ENCODE measurements at regions not wholly inside any gene's neighbourhood (a gene's known extent, or its start where the extent isn't known, plus 50 kb on each side); places are given as distances from the start of the nearest gene placed in this dataset.

GRCh38 chr15:60095711-60096110 lies 91.6 kb downstream of the FOXB1 start:
- DNase-seq: no peak

- DNase-seq: no peak
Measured at GRCh38 chr15:60096157-60096556, 92.0 kb downstream of the FOXB1 start.

DNA sequence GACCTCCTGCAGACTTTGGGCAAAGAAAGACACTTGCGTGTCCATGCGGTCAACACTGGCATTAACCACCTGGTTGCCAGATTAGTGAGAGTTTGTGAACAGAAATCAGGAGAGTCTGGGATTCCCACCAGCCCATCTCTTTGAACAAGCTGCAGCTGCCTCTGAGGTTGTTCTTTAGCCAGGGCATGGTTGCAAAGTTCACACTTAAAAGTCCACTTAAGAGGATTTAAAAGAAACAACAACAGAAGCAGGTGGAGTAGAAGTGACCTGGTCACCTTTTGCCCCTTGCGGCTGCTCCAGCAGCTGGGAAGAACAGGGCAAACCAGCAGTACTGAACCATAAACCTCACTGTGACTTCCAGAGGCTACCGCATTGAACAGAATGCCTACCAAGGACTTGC lies 97.3 kb downstream of the FOXB1 start:
- DNase-seq: no peak

DNA sequence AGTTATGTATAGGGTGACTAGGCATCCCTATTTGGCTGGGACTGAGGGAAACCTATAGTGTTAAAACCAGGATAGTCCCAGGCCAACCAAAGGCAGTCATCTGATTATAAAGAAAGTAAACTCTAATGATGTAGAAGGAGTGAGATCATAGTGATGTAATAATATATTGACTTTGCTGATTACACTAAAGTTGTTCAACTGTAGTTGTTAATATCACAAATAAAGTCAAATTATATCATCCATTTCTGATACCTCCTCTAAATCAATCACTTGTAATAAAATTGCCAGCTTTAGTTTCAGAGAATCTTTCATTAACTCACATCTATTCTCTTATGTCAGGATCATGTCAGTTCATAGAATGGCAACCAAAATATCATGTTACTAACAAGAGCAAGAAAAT lies 98.6 kb downstream of the FOXB1 start:
- DNase-seq: no peak

DNA sequence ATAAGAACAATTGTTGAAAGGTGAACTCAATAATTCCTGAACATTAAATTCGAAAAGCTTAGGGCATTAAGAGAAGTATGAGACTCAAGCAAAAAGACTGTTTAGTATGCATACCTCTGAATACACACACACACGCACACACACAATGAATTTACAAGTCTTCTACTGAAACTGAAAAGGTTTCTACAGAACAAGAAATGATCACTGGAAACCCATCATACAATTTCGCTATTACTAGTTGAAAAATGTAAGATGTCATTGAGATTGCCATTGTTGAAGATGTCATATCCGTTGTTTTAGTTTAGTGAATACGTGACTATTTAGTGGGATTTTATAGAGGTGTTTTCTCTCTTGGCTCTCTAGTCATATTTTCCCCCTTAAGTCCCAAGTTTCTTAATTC lies 106.8 kb downstream of the FOXB1 start:
- no peak for DNase-seq

DNA sequence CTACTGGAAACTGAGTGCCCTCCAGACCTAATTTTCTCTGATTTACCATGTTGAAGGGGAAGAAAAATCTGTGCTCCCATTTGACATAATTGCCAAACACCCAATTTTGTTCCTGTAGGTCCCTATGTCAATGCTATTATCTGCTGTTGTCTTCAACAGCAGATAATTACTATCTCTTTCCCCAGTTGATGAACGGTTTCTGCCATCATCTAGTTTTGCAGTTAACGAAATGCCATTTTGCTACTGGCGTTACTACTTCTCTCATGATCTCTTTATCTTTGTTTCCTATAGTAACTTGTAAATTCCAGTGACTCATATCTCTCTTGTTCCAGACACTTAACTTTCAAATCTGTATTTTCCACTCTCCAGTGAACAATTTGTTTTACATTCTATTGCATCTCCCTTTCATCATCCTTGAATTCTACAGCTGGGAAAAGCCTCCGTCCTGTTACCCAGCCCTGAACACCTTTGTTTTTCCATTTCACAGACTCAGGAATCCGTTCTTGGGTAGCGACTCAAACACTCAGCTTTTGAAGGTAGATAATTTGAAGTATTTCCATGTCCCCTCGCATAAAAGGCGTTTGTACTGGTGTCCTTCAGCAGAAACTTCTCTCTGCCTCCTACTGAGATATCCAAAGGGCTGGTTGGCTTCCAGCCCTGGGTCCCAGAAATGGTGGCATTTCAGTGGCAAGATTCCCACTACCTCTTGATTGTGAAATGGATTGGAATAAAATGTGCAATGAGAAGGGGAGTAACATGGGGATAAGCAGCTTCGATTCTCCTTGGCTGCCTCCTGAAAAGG lies 111.7 kb downstream of the FOXB1 start:
- no peak for DNase-seq

GRCh38 chr15:60116456-60117089 lies 112.5 kb downstream of the FOXB1 start:
- no peak for DNase-seq

DNA sequence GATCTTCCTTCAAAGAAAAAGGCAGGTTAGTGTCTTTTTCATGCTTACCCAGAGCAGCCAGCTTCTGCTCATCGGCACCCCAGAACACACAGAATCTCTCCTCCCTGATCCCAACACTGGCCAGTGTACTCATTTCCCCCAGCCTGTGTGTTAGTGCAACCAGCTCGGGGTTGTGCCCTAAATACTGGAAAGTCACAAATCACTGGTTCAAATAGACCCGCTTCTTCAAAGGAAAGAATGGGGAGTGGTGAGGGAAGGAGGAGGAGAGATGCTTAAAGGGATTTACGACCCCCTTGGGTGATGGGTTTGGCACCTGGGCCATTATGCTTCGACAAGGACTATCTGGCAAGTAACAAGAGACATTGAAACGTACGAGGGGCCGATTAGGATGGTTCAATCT lies 114.0 kb downstream of the FOXB1 start:
- no peak for DNase-seq

- DNase-seq: no peak
Measured at GRCh38 chr15:60118626-60119025, 114.5 kb downstream of the FOXB1 start.

DNA sequence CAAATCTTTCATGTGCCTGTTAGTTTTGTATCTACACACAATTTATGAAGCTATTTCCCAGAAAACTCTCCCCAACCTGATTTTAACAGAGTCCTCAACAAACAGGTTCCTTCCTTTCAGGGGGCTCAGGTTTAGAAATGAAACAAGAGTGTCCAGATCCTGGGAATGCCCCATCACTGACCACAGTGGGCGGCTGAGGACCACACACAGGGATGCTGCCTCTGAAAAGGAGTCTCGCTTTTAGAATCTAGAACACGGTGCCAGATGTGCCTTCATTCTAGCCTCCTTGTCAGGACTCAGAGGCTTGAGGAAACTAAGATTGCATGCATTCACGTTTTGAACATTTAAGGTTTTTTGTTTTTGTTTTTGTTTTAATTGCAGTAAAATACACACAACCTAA lies 115.0 kb downstream of the FOXB1 start:
- DNase-seq: no peak

GRCh38 chr15:60120100-60120499 lies 116.0 kb downstream of the FOXB1 start:
- DNase-seq: no peak

- DNase-seq: no peak
Measured at GRCh38 chr15:60121845-60122244, 117.7 kb downstream of the FOXB1 start.

DNA sequence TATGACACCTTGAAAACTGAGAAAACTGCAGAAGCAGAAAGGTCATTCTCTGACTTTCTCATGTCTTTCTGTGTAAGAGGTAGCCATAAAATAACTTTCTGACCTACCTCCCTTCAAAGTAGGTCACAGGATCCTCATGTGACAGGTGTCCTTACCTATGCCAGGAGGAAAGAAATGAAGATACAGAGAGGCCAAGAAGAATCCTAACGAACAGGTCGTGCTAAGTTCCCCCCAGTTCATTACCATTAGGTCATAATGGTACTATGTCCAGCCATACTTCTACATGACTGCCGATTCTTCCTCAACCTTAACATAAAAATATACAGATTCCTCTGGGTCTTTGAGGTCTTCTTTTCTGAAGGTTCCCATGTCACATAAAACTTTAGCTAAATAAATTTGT lies 118.6 kb downstream of the FOXB1 start:
- DNase-seq: no peak

DNA sequence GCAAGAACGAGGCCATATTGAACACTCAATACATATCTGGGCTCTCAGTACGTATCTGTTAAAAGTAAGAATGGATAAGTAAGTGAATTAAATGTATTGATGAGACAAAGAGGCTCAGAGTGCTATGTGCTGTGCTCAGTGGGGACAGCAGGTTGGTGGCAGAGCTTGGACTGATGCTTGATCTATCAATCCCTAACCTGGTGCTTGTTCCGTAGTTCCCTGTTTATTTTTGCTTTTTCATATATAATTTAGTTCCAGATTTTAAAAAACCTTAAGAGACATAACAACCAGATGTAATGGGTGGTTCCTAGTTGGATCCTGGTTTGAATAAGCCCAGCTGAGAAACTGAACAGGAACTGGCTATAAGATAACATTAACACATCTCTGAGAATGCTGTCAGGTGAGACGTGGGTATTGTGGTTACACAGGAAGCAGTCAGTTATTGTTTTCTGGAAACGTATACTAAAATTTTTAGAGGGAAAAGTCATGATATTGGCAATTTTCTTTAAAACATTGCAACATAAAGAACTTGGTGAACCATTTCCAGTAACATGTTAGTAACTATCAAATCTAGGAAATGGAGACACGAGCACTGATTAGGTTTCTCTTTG lies 120.5 kb downstream of the FOXB1 start:
- DNase-seq: no peak

DNA sequence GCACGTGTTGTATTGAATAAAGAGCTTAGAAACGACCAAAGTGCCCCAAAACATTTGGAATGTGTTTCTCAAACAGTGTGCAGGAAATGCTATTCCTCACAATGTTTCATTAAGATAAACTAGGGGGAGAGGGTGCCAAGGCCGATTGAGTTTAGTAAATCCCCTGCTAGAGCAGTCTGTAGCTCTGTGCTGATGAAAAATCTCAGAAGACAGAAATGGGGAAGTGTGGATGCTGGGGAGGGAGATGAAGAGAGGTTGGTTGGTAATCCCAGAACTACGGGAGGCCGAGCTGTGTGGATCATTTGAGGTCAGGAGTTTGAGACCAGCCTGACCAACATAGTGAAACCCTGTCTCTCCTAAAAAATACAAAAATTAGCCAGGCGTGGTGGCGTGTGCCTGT lies 121.2 kb downstream of the FOXB1 start:
- no peak for DNase-seq

GRCh38 chr15:60126200-60126599 lies 122.1 kb downstream of the FOXB1 start:
- DNase-seq: no peak

DNA sequence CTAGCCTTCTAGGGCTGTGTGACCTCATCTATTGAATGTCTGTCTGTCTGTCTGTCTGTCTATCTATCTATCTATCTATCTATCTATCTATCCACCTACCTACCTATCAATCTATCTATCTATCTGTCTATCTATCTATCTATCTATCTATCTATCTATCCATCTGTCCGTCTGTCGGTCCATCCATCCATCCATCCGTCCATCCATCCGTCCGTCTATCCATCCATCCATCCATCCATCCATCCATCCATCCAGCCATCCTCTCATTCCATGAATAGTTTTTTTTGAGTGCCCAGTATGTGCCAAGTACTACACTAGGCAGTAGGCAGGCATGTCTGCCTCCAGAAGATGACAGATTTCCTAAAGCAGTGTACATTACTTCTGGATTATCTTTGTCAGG lies 122.5 kb downstream of the FOXB1 start:
- DNase-seq: no peak

- no peak for DNase-seq
Measured at GRCh38 chr15:60128000-60128376, 123.9 kb downstream of the FOXB1 start.

GRCh38 chr15:60128710-60129109 lies 124.6 kb downstream of the FOXB1 start:
- no peak for DNase-seq

- DNase-seq: no peak
Measured at GRCh38 chr15:60130398-60130797, 126.3 kb downstream of the FOXB1 start.

DNA sequence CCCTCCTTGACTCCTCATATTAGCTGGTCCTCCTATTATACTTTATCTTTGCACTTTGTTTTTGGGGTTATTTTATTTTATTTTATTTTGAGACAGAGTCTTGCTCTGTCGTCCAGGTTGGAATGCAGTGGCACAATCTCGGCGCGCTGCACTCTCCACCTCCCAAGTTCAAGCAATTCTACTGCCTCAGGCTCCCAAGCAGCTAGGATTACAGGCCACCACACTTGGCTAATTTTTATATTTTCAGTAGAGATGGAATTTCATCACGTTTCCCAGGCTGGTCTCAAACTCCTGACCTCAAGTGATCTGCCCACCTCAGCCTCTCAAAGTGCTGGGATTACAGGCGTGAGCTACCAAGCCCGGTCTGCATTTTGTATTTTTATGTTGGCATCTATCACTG lies 126.7 kb downstream of the FOXB1 start:
- DNase-seq: no peak

DNA sequence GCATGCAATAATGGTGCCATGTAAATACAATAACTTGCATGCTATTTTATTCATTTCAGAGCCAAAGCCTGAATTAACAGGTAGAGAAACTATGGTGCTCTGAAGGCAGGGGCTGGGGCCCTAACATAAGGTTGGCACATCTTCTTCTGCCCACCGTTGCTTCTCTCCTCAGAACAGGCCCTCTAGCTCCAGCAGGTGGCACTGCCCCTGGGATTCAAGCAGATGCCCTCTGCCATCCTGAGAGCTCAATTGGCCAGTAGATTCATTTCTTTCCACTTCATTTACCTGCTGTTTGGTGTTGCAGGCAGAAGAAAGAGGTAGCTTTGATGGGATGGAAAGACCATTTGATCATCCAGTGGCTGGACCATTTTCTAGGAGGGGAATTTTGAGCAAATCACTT lies 130.5 kb downstream of the FOXB1 start:
- DNase-seq: peak in 1 of 2 experiments; percentile 8

- no peak for DNase-seq
Measured at GRCh38 chr15:60135961-60136360, 131.8 kb downstream of the FOXB1 start.

GRCh38 chr15:60137711-60138396 lies 133.7 kb downstream of the FOXB1 start:
- no peak for DNase-seq

Measured in SHP77 (cell line).